NB4 (cell line): ENCODE measurements at regions not wholly inside any gene's neighbourhood (a gene's known extent, or its start where the extent isn't known, plus 50 kb on each side); places are given as distances from the start of the nearest gene placed in this dataset.

Experiments
- CTCF ChIP-seq: IDR thresholded peaks from one replicate; pipeline ENCODE4 v1.5.1; 2012; ENCODE audit warnings: low read depth, low read length
- POLR2A ChIP-seq: IDR thresholded peaks from 2 replicates; pipeline ENCODE4 v1.6.1; 2011; ENCODE audit warnings: mild to moderate bottlenecking; ENCODE audit not compliant: insufficient read length; ENCODE audit errors: extremely low read depth

- TF ChIP-seq CTCF (no peak), POLR2A (no peak)
Observed at GRCh38 chr3:153079386-153079785, 82.6 kb upstream of the RAP2B start.
